GM21367 (cell line): ENCODE measurements at regions not wholly inside any gene's neighbourhood (a gene's known extent, or its start where the extent isn't known, plus 50 kb on each side); places are given as distances from the start of the nearest gene placed in this dataset.

ENCODE experiments used
- ATAC-seq: cut with Tn5 transposase; IDR thresholded peaks from one replicate; pipeline ENCODE4 v1.9.1; 2021; ENCODE audit not compliant: unreplicated experiment

DNA sequence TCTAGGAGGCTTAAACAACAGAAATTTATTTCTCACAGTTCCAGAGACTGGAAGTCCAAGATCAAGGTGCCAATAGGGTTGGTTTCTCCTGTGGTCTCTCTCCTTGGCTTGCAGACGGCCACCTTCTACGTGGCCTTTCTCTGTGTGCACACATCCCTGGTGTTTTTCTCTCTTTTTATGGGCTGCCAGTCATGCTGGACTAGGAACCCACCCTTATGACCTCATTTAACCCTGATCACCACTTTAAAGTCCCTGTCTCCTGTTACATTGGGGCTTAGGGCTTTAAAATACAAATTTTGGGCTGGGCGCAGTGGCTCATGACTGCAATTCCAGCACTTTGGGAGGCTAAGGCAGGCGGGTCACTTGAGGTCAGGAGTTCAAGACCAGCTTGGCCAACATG lies 157.1 kb downstream of the TLE1 start:
- ATAC-seq, result no peak

DNA sequence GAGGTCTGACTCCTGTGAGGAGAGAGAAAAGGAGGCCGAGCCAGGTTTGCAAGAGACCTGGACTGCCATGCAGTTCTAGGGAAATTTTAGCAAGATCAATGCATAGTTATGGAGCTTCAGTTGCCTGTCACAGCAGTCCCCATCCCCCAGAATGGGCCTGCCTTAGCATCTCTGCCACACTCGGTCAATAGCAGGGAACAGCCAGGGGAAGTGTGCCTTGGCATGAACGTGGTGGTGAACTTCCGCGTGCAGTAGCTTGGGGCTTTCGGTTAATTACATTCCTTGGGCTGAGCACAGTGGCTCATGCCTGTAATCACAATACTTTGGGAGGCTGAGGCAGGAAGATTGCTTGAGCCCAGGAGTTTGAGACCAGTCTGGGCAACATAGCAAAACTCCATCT lies 157.8 kb downstream of the TLE1 start:
- no peak for ATAC-seq

DNA sequence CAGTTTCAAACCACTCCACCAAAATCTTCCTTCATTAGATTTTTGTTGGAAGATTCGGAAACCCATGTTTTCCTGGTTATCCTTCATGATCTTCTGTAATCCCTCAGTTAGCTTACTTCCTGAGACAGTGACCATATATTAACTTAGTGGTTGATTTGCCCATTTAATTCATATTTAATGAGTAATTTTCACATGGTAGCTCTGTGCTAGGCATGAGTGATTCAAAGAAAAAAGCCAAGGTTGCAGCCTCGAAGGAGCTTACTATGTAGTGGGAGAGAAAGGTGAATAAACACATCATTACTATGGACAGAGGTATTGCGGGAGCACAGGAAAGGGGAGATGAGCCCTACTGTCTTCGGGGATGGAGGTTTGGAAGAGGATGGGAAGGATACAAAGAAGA lies 158.5 kb downstream of the TLE1 start:
- ATAC-seq, result no peak

DNA sequence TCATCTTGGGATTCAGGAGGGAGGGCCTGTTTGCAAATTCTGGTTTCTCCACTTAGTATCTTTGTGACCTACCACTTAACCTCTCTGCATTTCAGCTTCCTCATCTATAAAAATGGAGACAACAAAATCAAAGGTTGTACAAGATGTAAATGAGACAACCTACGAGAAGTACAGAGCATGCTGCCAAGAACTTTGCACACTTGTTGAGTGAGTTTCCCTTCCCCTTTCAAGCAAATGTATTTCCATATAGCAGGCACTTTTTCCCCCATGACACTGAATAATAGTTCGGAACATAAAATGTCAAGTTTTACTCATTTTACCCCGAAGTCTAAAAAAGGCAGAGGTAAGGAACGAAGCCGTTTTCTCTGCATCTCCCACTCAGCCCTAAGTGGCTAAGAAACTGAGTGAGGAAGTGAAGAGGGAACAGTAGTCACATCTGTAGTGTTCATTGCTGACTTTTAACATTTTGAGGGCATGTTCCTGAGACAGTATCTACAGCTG lies 159.0 kb downstream of the TLE1 start:
- ATAC-seq, result peak; percentile 80

DNA sequence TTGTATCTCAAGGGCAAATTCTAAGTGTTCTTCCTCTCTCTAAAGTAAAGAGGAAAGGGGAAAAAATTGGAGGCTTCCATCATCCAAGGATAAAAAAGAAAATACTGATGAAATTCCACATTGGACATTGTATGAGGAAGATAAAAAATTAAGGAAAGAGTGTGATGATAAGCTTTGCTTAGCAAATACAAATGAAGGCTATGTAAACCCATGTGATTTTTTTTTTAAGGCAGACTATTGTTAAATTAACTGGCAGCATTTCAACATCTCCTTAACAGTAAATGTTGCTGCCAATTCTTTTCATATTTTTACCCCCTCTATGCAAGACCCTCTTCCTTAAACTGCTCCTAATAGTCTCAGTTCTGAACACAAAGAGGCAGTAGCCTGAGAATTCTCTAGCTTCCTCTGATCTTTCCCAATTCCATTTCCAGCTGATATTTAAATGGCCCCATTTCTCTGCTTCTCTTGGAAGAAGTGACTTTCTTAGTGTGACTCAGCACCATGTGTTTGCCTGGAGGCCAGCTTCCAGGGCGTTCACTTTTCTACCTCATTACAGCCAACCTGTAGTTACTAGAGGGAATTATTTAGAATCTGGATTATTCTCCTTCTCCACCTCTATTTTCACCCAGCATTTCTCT lies 159.7 kb downstream of the TLE1 start:
- no peak for ATAC-seq

DNA sequence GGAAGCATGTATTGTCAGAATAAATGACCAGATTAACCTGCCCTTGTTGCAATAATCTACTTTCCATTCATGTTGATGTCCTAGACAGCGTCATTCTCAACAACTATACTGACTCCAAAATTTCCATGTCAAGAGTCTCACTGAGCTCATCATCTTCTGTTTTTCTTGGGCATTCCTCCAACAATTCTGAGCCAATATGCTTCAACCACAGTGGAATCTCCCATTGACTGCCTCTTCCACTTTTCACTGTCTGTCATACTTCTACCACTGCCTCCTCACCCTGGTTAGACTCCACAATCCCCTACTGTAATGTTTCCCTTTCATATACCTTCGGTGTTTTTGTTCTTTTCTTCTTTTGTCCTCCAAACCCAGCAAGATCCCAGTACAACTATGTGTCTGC lies 162.8 kb downstream of the TLE1 start:
- ATAC-seq, result no peak

DNA sequence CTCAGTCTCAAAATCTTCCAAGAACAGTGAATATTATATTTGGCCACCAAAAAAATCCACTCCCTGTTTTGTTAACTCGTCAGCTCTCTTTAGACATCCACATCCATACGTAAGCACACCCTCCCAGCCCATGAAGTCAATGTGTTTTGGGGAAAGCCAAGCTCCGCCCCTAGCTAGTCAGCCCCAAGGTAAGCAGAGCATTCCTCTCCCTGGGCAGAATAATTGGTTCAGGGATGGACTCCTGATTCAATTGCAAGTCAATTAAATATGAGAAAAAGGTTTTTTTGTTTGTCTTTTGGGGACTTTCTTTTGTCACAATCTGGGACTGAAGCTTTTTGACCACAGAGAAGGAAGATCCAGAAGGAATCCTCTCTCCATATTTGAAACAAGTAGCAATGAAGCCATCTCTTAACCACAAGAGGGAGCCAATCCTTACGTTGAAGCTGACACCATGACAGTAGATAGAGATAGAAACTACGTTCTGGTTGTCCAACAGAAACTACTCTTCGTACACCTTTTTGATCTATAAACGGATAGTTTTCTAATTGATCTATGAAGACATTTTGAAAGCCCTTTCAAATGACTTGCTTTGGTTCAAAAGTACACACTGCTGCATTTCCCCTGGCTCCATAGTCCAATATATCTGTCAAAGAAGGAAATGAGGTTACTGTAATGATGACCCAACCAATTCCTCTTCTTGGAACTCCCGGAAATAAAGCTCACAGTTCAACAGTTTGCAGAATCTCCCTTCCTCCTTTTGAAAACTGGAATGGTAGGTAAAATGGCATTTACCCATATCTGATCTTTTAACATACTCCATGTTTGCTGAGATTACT lies 166.4 kb downstream of the TLE1 start:
- peak; percentile 76 for ATAC-seq

DNA sequence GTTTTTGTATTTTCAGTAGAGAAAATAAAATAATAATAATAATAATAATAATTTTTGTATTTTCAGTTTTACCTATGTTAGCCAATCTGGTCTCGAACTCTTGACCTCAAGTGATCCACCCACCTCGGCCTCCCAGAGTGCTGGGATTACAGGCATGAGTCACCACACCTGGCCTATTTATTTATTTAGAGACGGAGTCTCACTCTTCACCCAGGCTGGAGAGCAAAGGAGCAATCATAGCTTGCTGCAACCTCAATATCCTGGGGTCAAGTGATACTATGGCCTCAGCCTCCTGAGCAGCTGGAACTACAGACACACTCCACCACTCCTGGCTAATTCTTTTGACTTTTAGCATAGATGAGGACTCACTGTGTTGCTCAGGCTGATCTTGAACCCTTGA lies 167.5 kb downstream of the TLE1 start:
- no peak for ATAC-seq

DNA sequence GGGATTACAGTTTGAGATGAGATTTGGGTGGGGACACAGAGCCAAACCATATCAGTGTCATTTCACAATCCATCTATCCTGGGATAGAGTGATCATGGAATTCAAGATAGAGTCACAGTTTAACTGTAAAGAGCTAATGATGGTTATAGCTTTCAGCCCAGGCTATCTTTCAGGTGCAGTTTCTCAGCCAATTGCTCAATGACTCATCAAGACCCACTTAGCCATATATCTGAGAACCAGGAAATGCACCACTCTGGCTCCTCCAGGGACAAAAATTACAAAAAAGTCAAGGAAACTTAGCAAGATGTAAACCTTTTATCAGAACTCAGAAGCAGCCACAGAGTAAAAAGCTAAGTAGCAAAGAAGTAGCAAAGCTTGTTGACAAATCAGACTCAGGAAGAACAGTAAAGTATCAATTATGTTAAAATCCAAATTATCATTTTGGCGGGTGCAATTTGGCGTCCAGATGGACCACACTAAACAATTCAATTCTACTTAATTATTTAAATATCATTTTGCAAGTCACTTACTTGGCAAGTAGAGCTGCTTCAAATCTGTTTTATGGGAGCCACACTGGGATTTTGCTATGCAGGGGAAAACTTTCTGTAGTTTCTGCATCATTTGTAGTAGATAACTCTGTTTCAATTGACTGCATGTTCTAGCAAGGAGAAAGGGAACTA lies 169.4 kb downstream of the TLE1 start:
- no peak for ATAC-seq

DNA sequence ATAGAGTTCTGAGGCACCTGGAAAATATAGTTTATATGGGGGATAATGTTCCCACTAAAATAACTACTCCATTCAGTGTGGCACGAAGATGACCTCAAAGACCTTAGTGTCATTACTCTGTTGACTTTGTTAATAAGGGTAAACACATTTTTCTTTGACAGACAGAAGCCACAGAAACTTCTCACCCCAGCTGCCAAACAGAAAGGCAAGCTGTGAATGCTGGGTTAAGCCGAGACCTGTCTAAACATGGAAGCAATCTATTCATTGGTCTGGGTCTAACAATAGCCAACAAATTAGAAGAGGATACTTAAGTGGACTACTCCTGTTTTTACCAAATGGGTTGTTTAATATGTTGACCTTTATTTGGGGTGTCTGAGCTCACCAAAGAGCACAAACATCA lies 171.4 kb downstream of the TLE1 start:
- no peak for ATAC-seq

DNA sequence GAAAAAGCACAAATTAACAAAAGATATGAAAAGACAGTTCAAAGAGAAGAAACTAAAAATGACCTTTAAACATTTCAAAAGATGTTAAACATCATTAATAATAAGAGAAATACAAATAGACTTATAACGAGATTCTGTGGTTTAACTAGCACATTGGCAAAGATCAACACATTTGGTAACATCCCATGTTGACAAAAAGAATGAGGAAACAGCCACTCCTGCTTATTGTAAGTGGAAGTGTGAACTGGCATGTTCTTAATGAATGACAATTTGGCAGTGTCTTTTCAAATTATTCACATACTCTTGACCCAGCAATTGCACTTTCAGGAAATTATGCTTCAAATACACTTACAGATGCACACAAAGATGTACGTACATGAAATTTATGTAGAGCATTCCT lies 176.3 kb downstream of the TLE1 start:
- ATAC-seq, result no peak

DNA sequence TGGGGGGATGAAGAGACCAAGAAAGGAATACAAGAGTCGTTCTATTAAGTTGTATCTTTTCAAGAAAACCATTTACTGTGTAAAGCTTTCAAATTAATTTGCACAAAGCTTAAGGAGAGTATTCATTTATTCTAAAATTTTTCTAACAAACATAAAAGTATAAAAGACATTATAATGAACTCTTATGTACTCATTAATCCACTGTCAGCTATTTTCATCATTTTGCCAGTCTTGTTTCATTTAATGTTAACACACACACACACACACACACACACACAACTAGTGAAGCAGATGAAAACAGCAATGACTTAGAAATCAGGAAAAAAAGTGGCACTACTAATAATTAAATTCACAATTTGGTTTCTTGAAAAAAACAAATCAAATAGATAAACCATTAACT lies 176.7 kb downstream of the TLE1 start:
- no peak for ATAC-seq

DNA sequence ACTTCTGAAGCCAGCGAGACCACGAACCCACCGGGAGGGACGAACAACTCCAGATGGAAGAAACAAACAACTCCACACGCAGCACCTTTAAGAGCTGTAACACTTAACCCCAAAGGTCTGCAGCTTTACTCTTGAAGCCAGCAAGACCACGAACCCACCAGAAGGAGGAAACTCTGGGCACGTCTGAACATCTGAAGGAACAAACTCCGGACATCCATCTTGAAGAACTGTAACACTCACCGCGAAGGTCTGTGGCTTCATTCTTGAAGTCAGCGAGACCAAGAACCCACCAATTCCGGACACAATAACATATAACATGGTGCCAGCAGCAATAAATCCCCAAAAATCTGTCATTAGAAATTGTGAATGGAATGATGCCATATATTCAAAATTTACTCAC lies 180.9 kb downstream of the TLE1 start:
- ATAC-seq, result no peak

DNA sequence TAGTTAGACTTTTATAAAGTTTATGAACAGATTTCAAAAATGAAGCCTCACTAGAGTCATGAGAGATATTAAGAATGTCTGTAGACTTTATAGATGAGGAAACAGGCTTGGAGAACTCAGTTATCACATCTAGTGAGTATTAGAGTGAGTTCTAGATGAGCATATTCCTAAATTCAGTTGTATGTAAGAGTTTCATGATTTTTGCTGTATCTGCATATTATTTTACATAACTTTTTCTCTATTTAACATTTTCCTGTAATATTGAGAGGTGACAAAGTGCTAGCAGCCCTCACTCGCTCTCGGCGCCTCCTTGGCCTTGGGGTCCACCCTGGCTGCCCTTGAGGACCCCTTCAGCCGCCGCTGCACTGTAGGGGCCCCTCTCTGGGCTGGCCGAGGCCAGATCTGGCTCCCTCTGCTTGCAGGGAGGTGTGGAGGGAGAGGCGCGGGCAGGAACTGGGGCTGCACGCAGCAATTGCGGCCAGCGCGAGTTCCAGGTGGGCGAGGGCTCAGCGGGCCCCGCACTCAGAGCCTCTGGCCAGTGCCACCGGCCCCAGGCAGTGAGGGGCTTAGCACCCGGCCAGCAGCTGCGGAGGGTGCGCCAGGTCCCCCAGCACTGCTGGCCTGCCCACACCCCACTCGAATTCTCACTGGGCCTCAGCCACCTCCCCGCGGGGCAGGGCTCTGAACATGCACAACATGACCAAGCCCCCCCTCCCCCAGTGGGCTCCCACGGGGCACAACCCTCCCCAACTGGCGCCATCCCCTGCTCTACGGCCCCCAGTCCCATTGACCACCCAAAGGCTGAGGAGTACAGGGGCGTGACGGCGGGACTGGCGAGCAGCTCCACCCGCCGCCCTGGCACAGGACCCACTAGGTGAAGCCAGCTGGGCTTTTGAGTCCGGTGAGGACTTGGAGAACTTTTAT lies 182.1 kb downstream of the TLE1 start:
- ATAC-seq, result no peak

DNA sequence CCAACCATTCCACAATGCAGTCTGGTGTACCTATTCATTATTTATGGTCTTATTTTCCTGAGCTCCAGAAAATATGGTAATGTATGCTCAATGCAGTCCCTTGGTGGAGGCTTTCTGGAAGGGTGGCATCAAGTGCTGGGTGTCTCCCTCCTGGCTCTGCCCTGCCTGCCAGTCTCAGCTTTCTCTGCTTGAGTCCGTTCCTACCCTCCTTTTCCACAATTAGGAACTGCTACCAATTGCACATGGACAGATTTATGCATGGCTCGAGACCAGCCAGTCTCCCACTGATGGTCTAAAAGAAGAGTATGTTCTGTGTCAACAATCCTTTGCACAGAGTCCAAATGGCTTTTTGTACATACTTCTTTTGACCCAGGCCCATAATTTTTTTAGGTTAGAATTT lies 189.8 kb downstream of the TLE1 start:
- ATAC-seq, result no peak

DNA sequence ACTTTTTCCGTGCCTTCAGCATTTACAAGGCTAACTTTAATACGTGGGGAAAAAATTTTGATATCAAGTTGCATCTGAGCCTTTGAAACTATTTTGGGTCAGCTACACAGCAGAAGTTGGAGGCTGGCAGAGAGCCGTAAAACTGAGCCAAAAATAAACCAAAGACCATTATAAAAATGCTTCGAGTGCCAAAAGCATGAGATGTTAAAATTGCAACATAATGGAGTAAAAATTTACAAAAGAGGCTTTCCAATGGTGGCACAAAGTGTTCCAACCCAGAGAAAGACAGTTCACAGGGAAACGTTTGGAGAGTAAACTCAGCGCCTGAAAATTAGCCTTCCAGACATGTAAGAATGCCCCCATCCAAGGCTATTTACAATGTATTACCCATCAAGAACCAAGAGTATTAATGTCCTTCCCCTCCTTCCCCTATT lies 190.3 kb downstream of the TLE1 start:
- ATAC-seq, result no peak

DNA sequence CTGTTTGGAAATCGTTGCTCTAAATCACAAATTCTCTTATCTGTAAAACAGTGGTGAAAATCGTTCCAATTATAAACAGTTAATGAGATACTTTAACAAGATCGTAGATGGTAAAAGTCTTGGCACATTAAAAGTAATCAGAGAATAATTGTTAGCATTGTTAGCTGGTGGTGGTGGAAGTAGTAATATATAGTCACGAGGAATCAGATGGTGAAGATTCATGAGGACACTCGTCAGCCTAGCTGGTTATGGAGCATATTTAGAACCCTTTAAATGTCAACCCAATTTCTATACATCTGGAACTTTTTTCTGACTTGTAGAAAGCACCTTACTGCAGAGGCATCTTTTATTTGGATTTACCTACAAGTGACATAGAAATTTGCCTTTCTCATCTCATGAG lies 190.8 kb downstream of the TLE1 start:
- no peak for ATAC-seq

DNA sequence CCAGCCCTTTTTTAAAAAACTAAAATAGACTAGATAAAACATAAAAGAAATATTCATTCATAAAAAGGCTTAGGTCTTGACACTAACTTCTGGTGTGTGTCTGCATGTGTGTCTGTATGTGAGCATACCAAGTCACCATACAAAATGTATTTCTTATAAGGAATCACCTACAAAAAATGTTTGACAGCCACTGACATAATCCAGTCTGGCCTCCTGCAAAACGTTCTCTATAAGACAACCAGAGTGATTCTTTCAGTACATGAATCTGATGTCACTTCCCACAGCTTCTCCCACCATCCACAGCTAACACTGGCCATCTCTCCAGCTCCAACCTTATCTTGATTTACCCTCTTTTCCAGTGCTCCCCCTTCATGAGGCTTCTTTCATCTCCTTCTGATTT lies 192.3 kb downstream of the TLE1 start:
- no peak for ATAC-seq

DNA sequence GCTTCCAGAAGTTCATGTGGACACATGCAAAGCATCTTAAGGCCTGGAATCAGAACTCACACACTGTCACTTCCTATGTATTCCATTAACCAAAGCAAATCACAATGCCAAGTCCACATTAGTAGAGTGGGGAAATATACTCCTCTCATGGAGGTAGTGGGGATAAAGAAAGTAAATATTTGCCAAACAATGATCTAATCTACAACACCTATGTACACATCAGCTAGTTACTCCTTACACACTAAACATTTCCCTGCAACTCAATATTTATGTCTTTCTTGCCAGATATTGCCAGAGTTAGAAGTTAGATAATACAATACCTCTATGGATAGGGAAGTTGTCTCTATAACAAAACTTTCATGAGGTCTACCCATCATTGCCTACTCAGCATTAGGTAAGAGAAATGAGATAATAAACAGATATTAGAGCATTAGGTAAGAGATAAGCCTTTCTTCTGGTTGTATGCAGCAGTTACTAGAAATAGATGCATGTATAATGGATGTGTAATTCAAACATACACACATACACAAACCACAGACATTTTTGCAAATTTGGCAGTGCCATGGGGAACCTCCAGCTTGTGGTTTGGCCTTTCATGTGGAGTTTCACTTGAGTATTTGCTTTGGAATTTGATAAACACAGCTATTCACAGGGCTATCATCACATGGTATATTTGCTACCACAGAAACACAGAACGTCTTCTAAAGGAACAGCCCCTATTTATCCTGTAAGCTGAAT lies 196.5 kb downstream of the TLE1 start:
- ATAC-seq, result no peak

DNA sequence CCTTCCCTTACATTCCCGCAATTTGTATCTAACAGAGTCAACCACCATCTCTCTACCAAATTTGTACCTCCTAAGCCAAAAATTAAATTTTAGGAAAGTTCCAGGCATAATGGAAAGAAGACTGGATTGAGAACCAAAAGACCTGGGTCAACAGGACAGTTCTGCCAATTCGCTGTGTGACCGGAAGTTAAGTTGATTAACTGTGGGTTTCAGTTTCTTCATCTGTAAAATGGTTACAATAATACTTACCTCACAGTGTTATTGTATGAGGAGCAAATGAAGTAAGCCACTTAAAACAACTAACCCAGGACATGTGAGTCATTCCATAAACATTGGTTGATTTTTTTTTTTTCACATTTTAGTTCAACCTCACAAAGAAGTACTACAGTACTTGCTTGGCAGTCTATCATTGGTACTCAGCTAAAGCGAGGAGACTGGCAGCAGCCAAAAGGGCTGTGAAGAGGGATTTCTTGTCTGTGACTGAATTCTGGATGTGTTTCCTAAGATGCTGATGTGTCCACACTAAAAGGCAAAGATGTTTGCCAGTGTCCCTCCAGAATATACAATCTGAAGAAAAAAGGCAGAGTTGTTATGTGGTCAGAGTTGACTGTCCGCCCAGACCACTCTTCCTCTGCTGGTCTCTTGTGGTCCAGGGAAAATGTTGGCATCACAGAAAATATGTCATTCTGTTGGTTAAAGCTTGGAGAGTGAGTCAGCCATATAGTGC lies 198.6 kb downstream of the TLE1 start:
- ATAC-seq, result no peak
